AG04450 (cell line): ENCODE measurements at regions not wholly inside any gene's neighbourhood (a gene's known extent, or its start where the extent isn't known, plus 50 kb on each side); places are given as distances from the start of the nearest gene placed in this dataset.

Experiments used
- CTCF ChIA-PET: fragments of 300-600, 350-600 bp; formaldehyde crosslinking; extraction: SDS; loops from one replicate; lab custom pipeline; 2022; ENCODE audit warnings: antibody characterized with exemption, inconsistent platforms; lab: Charles Lee
- POLR2A ChIA-PET: fragments of 350-600 bp; formaldehyde crosslinking; extraction: SDS; loops from one replicate; lab custom pipeline; 2021; ENCODE audit warnings: antibody characterized with exemption, inconsistent platforms; lab: Yijun Ruan, JAX
- DNase-seq: peaks from one replicate; pipeline ENCODE4 v3.0.0-alpha.2; 2011; ENCODE audit warnings: low read depth, low spot score
- H3K27ac ChIP-seq: one replicate; pipeline ENCODE4 v1.5.1; 2012; ENCODE audit warnings: low read depth, low read length, control low read depth
- H3K27me3 ChIP-seq: one replicate; pipeline ENCODE4 v1.6.0; 2012; ENCODE audit warnings: low read length; ENCODE audit not compliant: control insufficient read depth, insufficient read depth
- H3K4me3 ChIP-seq: 2 replicates; pipeline ENCODE4 v1.5.1; 2011; ENCODE audit warnings: mild to moderate bottlenecking, low read depth, low read length, control low read depth
- H3K9me3 ChIP-seq: 2 replicates; pipeline ENCODE4 v1.5.1; 2012; ENCODE audit warnings: low read length; ENCODE audit not compliant: control insufficient read depth, insufficient read depth
- CTCF ChIP-seq: IDR thresholded peaks from 2 replicates; pipeline ENCODE4 v1.5.1; 2011; ENCODE audit warnings: low read depth, low read length, control low read depth, inconsistent platforms

- no peak for DNase-seq
- CTCF ChIA-PET: no interaction called here
- no peak overlapping the region for H3K27ac ChIP-seq
- H3K27me3 ChIP-seq: no peaks in the 10 kb centered on the region
- POLR2A ChIA-PET: no interaction called here
- no peaks in the 10 kb centered on the region for H3K9me3 ChIP-seq
- TF ChIP-seq CTCF: no peak
- H3K4me3 ChIP-seq: no peak overlapping the region
Measured at GRCh38 chr5:123806644-123807043, 294.7 kb downstream of the CSNK1G3 start.

- ChIA-PET POLR2A (no interaction called here), CTCF (no interaction called here)
- no peak for TF ChIP-seq CTCF
- Histone ChIP-seq H3K9me3 (no peaks in the 10 kb centered on the region), H3K27me3 (no peaks in the 10 kb centered on the region), H3K27ac (no peak overlapping the region), H3K4me3 (no peak overlapping the region)
- no peak for DNase-seq
Measured at GRCh38 chr5:123805300-123805699, 293.3 kb downstream of the CSNK1G3 start.

- no peak for TF ChIP-seq CTCF
- Histone ChIP-seq H3K4me3 (no peak overlapping the region), H3K9me3 (no peaks in the 10 kb centered on the region), H3K27me3 (no peaks in the 10 kb centered on the region), H3K27ac (no peak overlapping the region)
- ChIA-PET POLR2A (no interaction called here), CTCF (no interaction called here)
- DNase-seq: no peak
Measured at GRCh38 chr5:123803359-123803758, 291.4 kb downstream of the CSNK1G3 start.

- no peak overlapping the region for H3K27ac ChIP-seq
- ChIA-PET POLR2A (no interaction called here), CTCF (no interaction called here)
- no peak overlapping the region for H3K4me3 ChIP-seq
- no peak for TF ChIP-seq CTCF
- H3K27me3 ChIP-seq: no peaks in the 10 kb centered on the region
- DNase-seq: no peak
- no peaks in the 10 kb centered on the region for H3K9me3 ChIP-seq
Measured at GRCh38 chr5:123802298-123802951, 290.4 kb downstream of the CSNK1G3 start.

GRCh38 chr5:123800640-123801039 is 288.7 kb downstream of the CSNK1G3 start:
- no peak for TF ChIP-seq CTCF
- ChIA-PET CTCF (no interaction called here), POLR2A (no interaction called here)
- H3K27ac ChIP-seq: no peak overlapping the region
- no peaks in the 10 kb centered on the region for H3K27me3 ChIP-seq
- H3K4me3 ChIP-seq: no peak overlapping the region
- H3K9me3 ChIP-seq: no peaks in the 10 kb centered on the region; the same call in 1 of the 2 replicates
- no peak for DNase-seq
